Kidney (tissue), 13 donors: ENCODE measurements at regions not wholly inside any gene's neighbourhood (a gene's known extent, or its start where the extent isn't known, plus 50 kb on each side); places are given as distances from the start of the nearest gene placed in this dataset.
"Not testable (repeated sequence)": the region's sequence is repeated elsewhere in the genome, so short reads cannot be mapped to it uniquely, and the experiment has no call there.

Experiments
- DNase-seq, 5 donors: peaks; one replicate each; pipeline ENCODE4 v3.0.0-alpha.2; 2013 to 2020
- FAIRE-seq: peaks from 2 replicates; lab custom pipeline; 2012; peaks lifted over from hg19 to GRCh38; lab: Jason Lieb, UNC
- H3K27ac ChIP-seq, 2 donors: one replicate each; pipeline ENCODE4 v1.7.0; 2013; ENCODE audit warnings: low read depth in 2 of 2, low read length in 2 of 2, inconsistent platforms in 1 of 2
- H3K27me3 ChIP-seq: one replicate; pipeline ENCODE4 v1.7.1; 2013; ENCODE audit warnings: low read length, inconsistent platforms; ENCODE audit not compliant: control insufficient read depth, insufficient read depth
- H3K36me3 ChIP-seq, 3 donors: one replicate each; pipeline versions ENCODE4 v1.7.0 to v1.7.1; 2013; ENCODE audit warnings: low read length in 3 of 3, control low read depth in 1 of 3, inconsistent platforms in 1 of 3; ENCODE audit not compliant: insufficient read depth in 3 of 3, control insufficient read depth in 2 of 3
- H3K4me1 ChIP-seq, 3 donors: one replicate each; pipeline versions ENCODE4 v1.7.0 to v1.7.1; 2013; ENCODE audit warnings: low read length in 3 of 3, inconsistent platforms in 1 of 3, low read depth in 1 of 3; ENCODE audit not compliant: control insufficient read depth in 2 of 3, insufficient read depth in 2 of 3
- H3K4me3 ChIP-seq, 3 donors: one replicate each; pipeline versions ENCODE4 v1.7.0 to v1.8.1; 2013; ENCODE audit warnings: low read length in 3 of 3, control low read depth in 1 of 3, inconsistent platforms in 1 of 3
- H3K9ac ChIP-seq, 3 donors: one replicate each; pipeline versions ENCODE4 v1.7.0 to v1.7.1; 2013; ENCODE audit warnings: low read length in 3 of 3, control low read depth in 1 of 3, inconsistent platforms in 1 of 3
- H3K9me3 ChIP-seq, 3 donors: one replicate each; pipeline versions ENCODE4 v1.7.0 to v1.7.1; 2013; ENCODE audit warnings: low read length in 3 of 3, control low read depth in 1 of 3, inconsistent platforms in 1 of 3; ENCODE audit not compliant: control insufficient read depth in 2 of 3, insufficient read depth in 1 of 3
- CTCF ChIP-seq: IDR thresholded peaks from 3 replicates; pipeline ENCODE4 v1.5.1; 2012; ENCODE audit warnings: mild to moderate bottlenecking, moderate library complexity, borderline replicate concordance; ENCODE audit not compliant: insufficient read depth; ENCODE audit errors: extremely low read depth
- intact Hi-C: fragments of 100-400 bp; cut with DNase I; formaldehyde crosslinking; loops from one replicate; pipeline ENCODE4 v1.11.1; 2022
- donor health status: control.
- donor health status: control.
- donor health status: control.
- donor health status: control.
- donor health status: control.
- donor health status: DM: yes; HTN: yes; CAD: no.
- donor health status: Normal renal cell carcinoma (clear cell type).

GRCh38 chrX:66766318-66766717 lies 127.4 kb upstream of the EDA2R start:
- DNase-seq = peak in 1 of 5 donors; percentile 28
- H3K9me3 ChIP-seq = no peaks in the 10 kb centered on the region
- FAIRE-seq = no peak
- H3K4me1 ChIP-seq = no peaks in the 10 kb centered on the region
- H3K9ac ChIP-seq = no peak overlapping the region
- no peak for TF ChIP-seq CTCF
- no peak overlapping the region for H3K27ac ChIP-seq
- no peaks in the 10 kb centered on the region for H3K27me3 ChIP-seq
- no peaks in the 10 kb centered on the region for H3K36me3 ChIP-seq
- intact Hi-C loops = no loop called here
- H3K4me3 ChIP-seq = no peak overlapping the region

GRCh38 chrX:66760651-66761050 lies 121.8 kb upstream of the EDA2R start:
- Histone ChIP-seq H3K4me1 (no peaks in the 10 kb centered on the region), H3K4me3 (no peak overlapping the region), H3K9ac (no peak overlapping the region), H3K27me3 (no peaks in the 10 kb centered on the region), H3K9me3 (no peaks in the 10 kb centered on the region), H3K27ac (no peak overlapping the region), H3K36me3 (no peaks in the 10 kb centered on the region)
- peak; percentile 12 for TF ChIP-seq CTCF
- DNase-seq (peak in 1 of 5 donors; percentile 7), FAIRE-seq (no peak)
- intact Hi-C loops = no loop called here

- intact Hi-C loops = no loop called here
- DNase-seq = no peak
- no peaks in the 10 kb centered on the region for H3K27me3 ChIP-seq
- H3K4me3 ChIP-seq = no peak overlapping the region
- H3K4me1 ChIP-seq = no peaks in the 10 kb centered on the region
- no peaks in the 10 kb centered on the region for H3K9me3 ChIP-seq
- FAIRE-seq = no peak
- H3K27ac ChIP-seq = no peak overlapping the region
- TF ChIP-seq CTCF = no peak
- H3K36me3 ChIP-seq = no peaks in the 10 kb centered on the region
- no peak overlapping the region for H3K9ac ChIP-seq
Observed at GRCh38 chrX:66756717-66757116, 117.8 kb upstream of the EDA2R start.

- DNase-seq (no peak), FAIRE-seq (no peak)
- Histone ChIP-seq H3K27me3 (no peaks in the 10 kb centered on the region), H3K9me3 (no peaks in the 10 kb centered on the region), H3K4me1 (no peaks in the 10 kb centered on the region), H3K36me3 (no peaks in the 10 kb centered on the region), H3K27ac (no peak overlapping the region), H3K4me3 (no peak overlapping the region), H3K9ac (no peak overlapping the region)
- no peak for TF ChIP-seq CTCF
- intact Hi-C loops = no loop called here
Observed at GRCh38 chrX:66751136-66751782, 112.4 kb upstream of the EDA2R start.

DNA sequence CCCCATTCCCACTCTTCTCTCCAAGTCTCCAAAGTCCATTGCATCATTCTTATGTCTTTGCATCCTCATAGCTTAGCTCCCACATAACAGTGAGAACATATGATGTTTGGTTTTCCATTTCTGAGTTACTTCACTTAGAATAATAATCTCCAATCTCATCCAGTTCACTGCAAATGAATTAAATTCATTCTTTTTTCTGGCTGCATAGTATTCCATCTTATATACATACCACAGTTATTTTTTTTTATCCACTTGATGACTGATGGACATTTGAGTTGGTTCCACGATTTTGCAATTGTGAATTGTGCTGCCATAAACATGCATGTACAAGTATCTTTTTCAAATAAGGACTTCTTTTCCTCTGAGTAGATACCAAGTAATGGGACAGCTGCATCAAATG lies 105.6 kb upstream of the EDA2R start:
- H3K27ac ChIP-seq, H3K36me3 ChIP-seq, FAIRE-seq, intact Hi-C loops, H3K4me3 ChIP-seq, H3K9ac ChIP-seq, H3K9me3 ChIP-seq, DNase-seq, H3K27me3 ChIP-seq, H3K4me1 ChIP-seq: not testable (repeated sequence)
